ENCODE measurements at regions not wholly inside any gene's neighbourhood (a gene's known extent, or its start where the extent isn't known, plus 50 kb on each side); places are given as distances from the start of the nearest gene placed in this dataset.
"Not testable (repeated sequence)": the region's sequence is repeated elsewhere in the genome, so short reads cannot be mapped to it uniquely, and the experiment has no call there.

- Histone ChIP-seq H3K27me3 (ENCODE audit: control insufficient read depth, insufficient read depth, low read length, poor library complexity, severe bottlenecking) (no peaks in the 10 kb centered on the region), H3K4me1 (ENCODE audit: control insufficient read depth, insufficient read depth, low read length) (no peaks in the 10 kb centered on the region), H3K4me3 (ENCODE audit: insufficient read depth, low read depth, low read length) (no peak overlapping the region), H3K36me3 (ENCODE audit: control insufficient read depth, insufficient read depth, low read length) (no peaks in the 10 kb centered on the region), H3K9me3 (ENCODE audit: control insufficient read depth, low read length) (no peaks in the 10 kb centered on the region), H3K27ac (ENCODE audit: insufficient read depth, low read depth, low read length, poor library complexity, severe bottlenecking) (no peak overlapping the region)
- 39 to 50% methylated on average over 2 to 3 of the region's 4 CpGs for WGBS, 2 experiments
Observed at GRCh38 chr5:162641142-162641813, 573.7 kb downstream of the GABRG2 start.

GRCh38 chr5:162654661-162655405 is 587.3 kb downstream of the GABRG2 start:
- no peaks in the 10 kb centered on the region for H3K9me3 ChIP-seq (ENCODE audit: control insufficient read depth, low read length)
- H3K4me3 ChIP-seq (ENCODE audit: insufficient read depth, low read depth, low read length) = no peak overlapping the region
- WGBS, 2 experiments = 74 to 80% methylated on average over 1 of the region's 1 CpG
- no peaks in the 10 kb centered on the region for H3K4me1 ChIP-seq (ENCODE audit: control insufficient read depth, insufficient read depth, low read length)
- no peaks in the 10 kb centered on the region for H3K27me3 ChIP-seq (ENCODE audit: control insufficient read depth, insufficient read depth, low read length, poor library complexity, severe bottlenecking)
- no peak overlapping the region for H3K27ac ChIP-seq (ENCODE audit: insufficient read depth, low read depth, low read length, poor library complexity, severe bottlenecking)
- H3K36me3 ChIP-seq (ENCODE audit: control insufficient read depth, insufficient read depth, low read length) = no peaks in the 10 kb centered on the region

- Histone ChIP-seq H3K27ac (ENCODE audit: insufficient read depth, low read depth, low read length, poor library complexity, severe bottlenecking) (no peak overlapping the region), H3K9me3 (ENCODE audit: control insufficient read depth, low read length) (no peaks in the 10 kb centered on the region), H3K4me1 (ENCODE audit: control insufficient read depth, insufficient read depth, low read length) (no peaks in the 10 kb centered on the region), H3K27me3 (ENCODE audit: control insufficient read depth, insufficient read depth, low read length, poor library complexity, severe bottlenecking) (no peaks in the 10 kb centered on the region), H3K36me3 (ENCODE audit: control insufficient read depth, insufficient read depth, low read length) (no peaks in the 10 kb centered on the region), H3K4me3 (ENCODE audit: insufficient read depth, low read depth, low read length) (no peak overlapping the region)
- 84 to 92% methylated on average over 3 of the region's 3 CpGs for WGBS, 2 experiments
Observed at GRCh38 chr5:162657076-162657475, 589.5 kb downstream of the GABRG2 start.

GRCh38 chr5:162664846-162665245 is 597.3 kb downstream of the GABRG2 start:
- Histone ChIP-seq H3K36me3 (ENCODE audit: control insufficient read depth, insufficient read depth, low read length) (no peaks in the 10 kb centered on the region), H3K9me3 (ENCODE audit: control insufficient read depth, low read length) (no peaks in the 10 kb centered on the region), H3K27me3 (ENCODE audit: control insufficient read depth, insufficient read depth, low read length, poor library complexity, severe bottlenecking) (no peaks in the 10 kb centered on the region), H3K4me3 (ENCODE audit: insufficient read depth, low read depth, low read length) (no peak overlapping the region), H3K4me1 (ENCODE audit: control insufficient read depth, insufficient read depth, low read length) (no peaks in the 10 kb centered on the region), H3K27ac (ENCODE audit: insufficient read depth, low read depth, low read length, poor library complexity, severe bottlenecking) (no peak overlapping the region)
- 96 to 100% methylated on average over 2 to 3 of the region's 3 CpGs for WGBS, 2 experiments

- H3K27me3 ChIP-seq (ENCODE audit: control insufficient read depth, insufficient read depth, low read length, poor library complexity, severe bottlenecking) = no peaks in the 10 kb centered on the region
- WGBS, 2 experiments = no CpG with 5 or more reads among the region's 3 CpGs
- H3K4me1 ChIP-seq (ENCODE audit: control insufficient read depth, insufficient read depth, low read length) = no peaks in the 10 kb centered on the region
- no peak overlapping the region for H3K4me3 ChIP-seq (ENCODE audit: insufficient read depth, low read depth, low read length)
- H3K9me3 ChIP-seq (ENCODE audit: control insufficient read depth, low read length) = no peaks in the 10 kb centered on the region
- H3K36me3 ChIP-seq (ENCODE audit: control insufficient read depth, insufficient read depth, low read length) = no peaks in the 10 kb centered on the region
- H3K27ac ChIP-seq (ENCODE audit: insufficient read depth, low read depth, low read length, poor library complexity, severe bottlenecking) = no peak overlapping the region
Observed at GRCh38 chr5:162668926-162669325, 601.4 kb downstream of the GABRG2 start.

GRCh38 chr5:162672061-162672460 is 604.5 kb downstream of the GABRG2 start:
- Histone ChIP-seq H3K4me3 (ENCODE audit: insufficient read depth, low read depth, low read length) (no peak overlapping the region), H3K27me3 (ENCODE audit: control insufficient read depth, insufficient read depth, low read length, poor library complexity, severe bottlenecking) (no peaks in the 10 kb centered on the region), H3K4me1 (ENCODE audit: control insufficient read depth, insufficient read depth, low read length) (no peaks in the 10 kb centered on the region), H3K9me3 (ENCODE audit: control insufficient read depth, low read length) (no peaks in the 10 kb centered on the region), H3K36me3 (ENCODE audit: control insufficient read depth, insufficient read depth, low read length) (no peaks in the 10 kb centered on the region), H3K27ac (ENCODE audit: insufficient read depth, low read depth, low read length, poor library complexity, severe bottlenecking) (no peak overlapping the region)
- 100% methylated on average over 1 of the region's 1 CpG for WGBS, 2 experiments

GRCh38 chr5:162683284-162683683 is 615.7 kb downstream of the GABRG2 start:
- WGBS, 2 experiments = 95% methylated on average over 2 of the region's 2 CpGs; no CpG with 5 or more reads in 1 of the 2 experiments

GRCh38 chr5:162684145-162684544 is 616.6 kb downstream of the GABRG2 start:
- Histone ChIP-seq H3K27me3 (ENCODE audit: control insufficient read depth, insufficient read depth, low read length, poor library complexity, severe bottlenecking) (no peaks in the 10 kb centered on the region), H3K4me1 (ENCODE audit: control insufficient read depth, insufficient read depth, low read length) (no peaks in the 10 kb centered on the region), H3K36me3 (ENCODE audit: control insufficient read depth, insufficient read depth, low read length) (no peaks in the 10 kb centered on the region), H3K27ac (ENCODE audit: insufficient read depth, low read depth, low read length, poor library complexity, severe bottlenecking) (no peak overlapping the region), H3K9me3 (ENCODE audit: control insufficient read depth, low read length) (no peaks in the 10 kb centered on the region), H3K4me3 (ENCODE audit: insufficient read depth, low read depth, low read length) (no peak overlapping the region)
- WGBS, 2 experiments = 80 to 98% methylated on average over 1 to 3 of the region's 3 CpGs

More at GRCh38 chr5:162683284-162683683, 615.7 kb downstream of the GABRG2 start:
- Histone ChIP-seq H3K4me1 (ENCODE audit: control insufficient read depth, insufficient read depth, low read length) (no peaks in the 10 kb centered on the region), H3K4me3 (ENCODE audit: insufficient read depth, low read depth, low read length) (no peak overlapping the region), H3K9me3 (ENCODE audit: control insufficient read depth, low read length) (no peaks in the 10 kb centered on the region), H3K36me3 (ENCODE audit: control insufficient read depth, insufficient read depth, low read length) (no peaks in the 10 kb centered on the region), H3K27me3 (ENCODE audit: control insufficient read depth, insufficient read depth, low read length, poor library complexity, severe bottlenecking) (no peaks in the 10 kb centered on the region), H3K27ac (ENCODE audit: insufficient read depth, low read depth, low read length, poor library complexity, severe bottlenecking) (no peak overlapping the region)

- Histone ChIP-seq H3K27me3 (ENCODE audit: control insufficient read depth, insufficient read depth, low read length, poor library complexity, severe bottlenecking) (no peaks in the 10 kb centered on the region), H3K9me3 (ENCODE audit: control insufficient read depth, low read length) (no peaks in the 10 kb centered on the region), H3K4me3 (ENCODE audit: insufficient read depth, low read depth, low read length) (no peak overlapping the region), H3K4me1 (ENCODE audit: control insufficient read depth, insufficient read depth, low read length) (no peaks in the 10 kb centered on the region), H3K27ac (ENCODE audit: insufficient read depth, low read depth, low read length, poor library complexity, severe bottlenecking) (no peak overlapping the region), H3K36me3 (ENCODE audit: control insufficient read depth, insufficient read depth, low read length) (no peaks in the 10 kb centered on the region)
- 93 to 95% methylated on average over 15 of the region's 15 CpGs for whole genome bisulfite sequencing, 2 experiments
Observed at GRCh38 chr5:162685302-162685701, 617.7 kb downstream of the GABRG2 start.

- not testable (repeated sequence) for H3K36me3 ChIP-seq (ENCODE audit: control insufficient read depth, insufficient read depth, low read length); H3K9me3 ChIP-seq (ENCODE audit: control insufficient read depth, low read length); H3K4me1 ChIP-seq (ENCODE audit: control insufficient read depth, insufficient read depth, low read length); H3K4me3 ChIP-seq (ENCODE audit: insufficient read depth, low read depth, low read length); H3K27ac ChIP-seq (ENCODE audit: insufficient read depth, low read depth, low read length, poor library complexity, severe bottlenecking); H3K27me3 ChIP-seq (ENCODE audit: control insufficient read depth, insufficient read depth, low read length, poor library complexity, severe bottlenecking)
- WGBS, 2 experiments = 92 to 94% methylated on average over 5 of the region's 5 CpGs
Observed at GRCh38 chr5:162696272-162696671, 628.7 kb downstream of the GABRG2 start.
